ENCODE measurements at regions not wholly inside any gene's neighbourhood (a gene's known extent, or its start where the extent isn't known, plus 50 kb on each side); places are given as distances from the start of the nearest gene placed in this dataset.
A peak's percentile ranks its signal among the peaks of the same experiment; 100 is the strongest.

DNA sequence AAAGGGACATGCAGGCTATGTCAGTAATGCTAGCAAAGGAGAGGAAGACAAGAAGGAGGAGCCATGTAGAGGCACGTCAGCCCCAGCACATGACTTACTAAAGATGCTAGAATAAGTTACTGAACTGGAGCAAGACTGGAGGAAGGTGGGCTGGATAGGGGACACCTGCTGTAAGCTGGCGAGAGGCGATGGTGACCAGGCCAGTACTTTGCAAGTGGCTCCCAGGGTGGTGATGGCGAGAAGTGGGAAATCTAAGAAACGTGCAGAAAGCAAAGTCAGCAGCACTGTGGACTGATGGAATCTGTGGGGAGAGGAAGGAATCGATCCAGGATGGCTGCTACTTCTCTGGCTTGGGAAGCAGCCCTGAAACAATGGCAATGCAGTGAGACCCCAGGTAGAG, 617.1 kb upstream of the ADAMTS16 start:
- Histone ChIP-seq H3K36me3 (no peaks in the 10 kb centered on the region), H3K4me3 (no peak overlapping the region), H3K4me1 (no peaks in the 10 kb centered on the region), H3K27me3 (no peaks in the 10 kb centered on the region), H3K27ac (no peak overlapping the region), H3K9me3 (no peaks in the 10 kb centered on the region)
- TF ChIP-seq POLR2AphosphoS5 (IDR thresholded peaks at IDR 0.05) (no peak), CTCF (IDR thresholded peaks at IDR 0.05) (no peak), POLR2A (IDR thresholded peaks at IDR 0.05) (no peak), EP300 (IDR thresholded peaks at IDR 0.05) (no peak)
- no peak for DNase-seq
- 80 to 81% methylated on average over 6 of the region's 6 CpGs for WGBS, 2 donors
- no peak for ATAC-seq (ENCODE audit: low FRiP score in 2 of 2)

GRCh38 chr5:4531756-4532704, 608.1 kb upstream of the ADAMTS16 start:
- no peak overlapping the region for H3K4me3 ChIP-seq
- H3K9me3 ChIP-seq: no peaks in the 10 kb centered on the region
- H3K27me3 ChIP-seq: no peaks in the 10 kb centered on the region
- no peak for TF ChIP-seq EP300 (IDR thresholded peaks at IDR 0.05)
- TF ChIP-seq POLR2A (IDR thresholded peaks at IDR 0.05): no peak
- TF ChIP-seq POLR2AphosphoS5 (IDR thresholded peaks at IDR 0.05): no peak
- TF ChIP-seq CTCF (IDR thresholded peaks at IDR 0.05): no peak
- H3K27ac ChIP-seq: no peak overlapping the region
- no peaks in the 10 kb centered on the region for H3K4me1 ChIP-seq
- WGBS, 2 donors: 60 to 66% methylated on average over 10 of the region's 10 CpGs
- ATAC-seq (ENCODE audit: low FRiP score in 2 of 2): no peak
- H3K36me3 ChIP-seq: no peaks in the 10 kb centered on the region
- DNase-seq: no peak

- no peaks in the 10 kb centered on the region for H3K9me3 ChIP-seq
- ATAC-seq (ENCODE audit: low FRiP score in 2 of 2) (no peak), DNase-seq (peak in 1 of 2 donors; percentile 35)
- no peak overlapping the region for H3K4me3 ChIP-seq
- no peaks in the 10 kb centered on the region for H3K27me3 ChIP-seq
- no peaks in the 10 kb centered on the region for H3K36me3 ChIP-seq
- TF ChIP-seq POLR2A (IDR thresholded peaks at IDR 0.05): no peak
- TF ChIP-seq EP300 (IDR thresholded peaks at IDR 0.05): no peak
- TF ChIP-seq POLR2AphosphoS5 (IDR thresholded peaks at IDR 0.05): no peak
- TF ChIP-seq CTCF (IDR thresholded peaks at IDR 0.05): no peak
- WGBS, 2 donors: 83 to 94% methylated on average over 6 of the region's 6 CpGs
- H3K27ac ChIP-seq: no peak overlapping the region
- no peaks in the 10 kb centered on the region for H3K4me1 ChIP-seq
Measured at GRCh38 chr5:4532705-4533080, 607.4 kb upstream of the ADAMTS16 start.

- H3K9me3 ChIP-seq: no peaks in the 10 kb centered on the region
- no peak for ATAC-seq (ENCODE audit: low FRiP score in 2 of 2)
- H3K36me3 ChIP-seq: no peaks in the 10 kb centered on the region
- TF ChIP-seq CTCF (IDR thresholded peaks at IDR 0.05) (no peak), POLR2A (IDR thresholded peaks at IDR 0.05) (no peak), EP300 (IDR thresholded peaks at IDR 0.05) (no peak), POLR2AphosphoS5 (IDR thresholded peaks at IDR 0.05) (no peak)
- no peak for DNase-seq
- H3K27me3 ChIP-seq: no peaks in the 10 kb centered on the region
- 80 to 84% methylated on average over 3 of the region's 3 CpGs for WGBS, 2 donors
- no peak overlapping the region for H3K27ac ChIP-seq
- no peaks in the 10 kb centered on the region for H3K4me1 ChIP-seq
- no peak overlapping the region for H3K4me3 ChIP-seq
Measured at GRCh38 chr5:4533457-4534105, 606.5 kb upstream of the ADAMTS16 start.
